Testis (tissue), 2 donors: ENCODE measurements at regions not wholly inside any gene's neighbourhood (a gene's known extent, or its start where the extent isn't known, plus 50 kb on each side); places are given as distances from the start of the nearest gene placed in this dataset.

Experiments used
- DNase-seq: peaks from one replicate; pipeline ENCODE4 v3.0.0-alpha.2; 2019
- H3K27ac ChIP-seq, 2 donors: fragments of 200-600 bp; sonication (generic); one replicate each; pipeline ENCODE4 v1.5.1; 2019
- H3K27me3 ChIP-seq: fragments of 200-600 bp; sonication (generic); one replicate; pipeline ENCODE4 v1.5.1; 2019
- H3K36me3 ChIP-seq: fragments of 200-600 bp; sonication (generic); one replicate; pipeline ENCODE4 v1.5.1; 2017; ENCODE audit warnings: low read depth; ENCODE audit errors: missing control alignments
- H3K4me1 ChIP-seq: fragments of 200-600 bp; sonication (generic); one replicate; pipeline ENCODE4 v1.5.1; 2019
- H3K4me3 ChIP-seq, 2 donors: fragments of 200-600 bp; sonication (generic); one replicate each; pipeline ENCODE4 v1.5.1; 2017 to 2019
- H3K9me3 ChIP-seq: fragments of 200-600 bp; sonication (generic); one replicate; pipeline ENCODE4 v1.5.1; 2017
- CTCF ChIP-seq, 3 experiments: fragments of 450-650 bp in 2 of 3; fragments of 200-600 bp in 1 of 3; sonication (generic) in 1 of 3; IDR thresholded peaks; one replicate each; pipeline ENCODE4 v1.5.1; 2016 to 2019; ENCODE audit warnings: antibody characterized with exemption in 3 of 3, mild to moderate bottlenecking in 2 of 3, moderate library complexity in 1 of 3
- POLR2A ChIP-seq: fragments of 450-650 bp; IDR thresholded peaks from one replicate; pipeline ENCODE4 v1.6.1; 2017; ENCODE audit warnings: antibody characterized with exemption, mild to moderate bottlenecking, moderate library complexity
- WGBS, 2 donors: methylation state at CpG; one replicate each; pipeline ENCODE4 v1.1.5; 2018; 5-methylcytosine and 5-hydroxymethylcytosine counted together
- intact Hi-C: fragments of 100-400 bp; cut with DNase I; formaldehyde crosslinking; loops from one replicate; pipeline ENCODE4 v1.15.1; 2023; ENCODE audit warnings: low total_unique reads

- Histone ChIP-seq H3K9me3 (no peaks in the 10 kb centered on the region), H3K4me3 (no peak overlapping the region), H3K4me1 (no peaks in the 10 kb centered on the region), H3K27ac (no peak overlapping the region), H3K27me3 (no peaks in the 10 kb centered on the region), H3K36me3 (no peaks in the 10 kb centered on the region)
- no peak for DNase-seq
- intact Hi-C loops = no loop called here
- no peak for TF ChIP-seq CTCF (IDR thresholded peaks at IDR 0.05)
- no peak for TF ChIP-seq POLR2A
Observed at GRCh38 chr12:67855103-67855502, 134.1 kb upstream of the IFNG-AS1 start.

- intact Hi-C loops = no loop called here
- Histone ChIP-seq H3K27me3 (no peaks in the 10 kb centered on the region), H3K9me3 (no peaks in the 10 kb centered on the region), H3K27ac (no peak overlapping the region), H3K4me1 (no peaks in the 10 kb centered on the region), H3K36me3 (no peaks in the 10 kb centered on the region), H3K4me3 (no peak overlapping the region)
- no peak for TF ChIP-seq POLR2A
- no peak for TF ChIP-seq CTCF (IDR thresholded peaks at IDR 0.05)
- WGBS, 2 donors = 86 to 93% methylated on average over 4 of the region's 4 CpGs
- no peak for DNase-seq
Observed at GRCh38 chr12:67871231-67871630, 118.0 kb upstream of the IFNG-AS1 start.

- Histone ChIP-seq H3K4me1 (no peaks in the 10 kb centered on the region), H3K27ac (no peak overlapping the region), H3K27me3 (no peaks in the 10 kb centered on the region), H3K36me3 (no peaks in the 10 kb centered on the region), H3K4me3 (no peak overlapping the region), H3K9me3 (no peaks in the 10 kb centered on the region)
- TF ChIP-seq POLR2A (no peak), CTCF (IDR thresholded peaks at IDR 0.05) (no peak)
- intact Hi-C loops = no loop called here
- 80 to 92% methylated on average over 1 of the region's 1 CpG for WGBS, 2 donors
- DNase-seq = no peak
Observed at GRCh38 chr12:67873355-67873754, 115.9 kb upstream of the IFNG-AS1 start.

GRCh38 chr12:67876305-67876915, 112.8 kb upstream of the IFNG-AS1 start:
- intact Hi-C loops = no loop called here

More at GRCh38 chr12:67876305-67876915, 112.8 kb upstream of the IFNG-AS1 start:
- DNase-seq = no peak
- Histone ChIP-seq H3K27ac (no peak overlapping the region), H3K36me3 (no peaks in the 10 kb centered on the region), H3K4me1 (no peaks in the 10 kb centered on the region), H3K4me3 (no peak overlapping the region), H3K9me3 (no peaks in the 10 kb centered on the region), H3K27me3 (no peaks in the 10 kb centered on the region)
- no peak for TF ChIP-seq CTCF (IDR thresholded peaks at IDR 0.05)
- no peak for TF ChIP-seq POLR2A
